ENCODE measurements at regions not wholly inside any gene's neighbourhood (a gene's known extent, or its start where the extent isn't known, plus 50 kb on each side); places are given as distances from the start of the nearest gene placed in this dataset.

DNA sequence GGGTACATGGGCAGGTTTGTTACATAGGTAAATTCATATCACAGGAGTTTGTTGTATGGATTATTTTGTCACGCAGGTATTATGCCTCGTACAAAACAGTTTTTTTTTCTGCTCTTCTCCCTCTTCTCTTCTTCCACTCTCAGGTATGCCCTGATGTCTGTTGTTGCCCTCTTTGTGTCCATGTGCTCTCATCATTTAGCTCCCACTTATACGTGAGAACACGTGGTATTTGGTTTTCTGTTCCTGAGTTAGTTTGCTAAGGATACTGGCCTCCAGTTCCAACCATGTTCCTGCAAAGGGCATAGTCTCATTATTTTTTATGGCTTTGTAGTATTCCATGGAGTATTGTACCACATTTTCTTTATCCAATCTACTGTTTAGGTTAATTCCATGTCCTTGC is 65.7 kb downstream of the UNC5CL start:
- no peak for DNase-seq (ENCODE audit: low read depth in 3 of 3, low spot score in 1 of 3)

DNA sequence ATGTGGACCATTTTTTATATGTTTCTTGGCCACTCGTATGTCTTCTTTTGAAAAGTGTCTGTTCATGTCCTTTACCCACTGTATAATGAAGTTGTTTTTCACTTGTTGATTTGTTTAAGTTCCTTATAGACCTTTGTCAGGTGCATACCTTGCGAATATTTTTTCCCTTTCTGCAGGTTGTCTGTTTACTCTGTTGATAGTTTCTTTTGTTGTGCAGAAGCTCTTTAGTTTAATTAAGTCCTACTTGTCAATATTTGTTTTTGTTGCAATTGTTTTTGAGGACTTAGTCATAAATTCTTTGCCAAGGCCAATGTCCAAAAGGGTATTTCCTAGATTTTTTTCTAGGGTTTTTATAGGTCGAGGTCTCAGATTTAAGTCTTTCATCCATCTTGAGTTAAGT is 66.2 kb downstream of the UNC5CL start:
- DNase-seq (ENCODE audit: low read depth in 3 of 3, low spot score in 1 of 3) = no peak

DNA sequence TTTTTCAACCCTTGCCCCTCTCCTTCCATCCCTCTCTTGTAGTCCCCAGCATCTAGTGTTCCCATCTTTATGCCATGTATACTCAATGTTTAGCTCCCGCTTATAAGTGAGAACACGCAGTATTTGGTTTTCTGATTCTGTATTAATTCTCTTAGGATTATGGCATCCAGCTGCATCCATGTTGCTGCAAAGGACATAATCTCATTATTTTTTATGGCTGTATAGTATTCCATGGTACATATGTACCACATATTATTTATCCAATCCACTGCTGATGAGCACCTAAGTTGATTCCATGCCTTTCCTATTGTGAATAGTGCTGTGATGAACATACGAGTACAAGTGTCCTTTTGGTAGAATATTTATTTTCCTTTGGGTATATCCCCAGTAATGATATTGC is 66.8 kb downstream of the UNC5CL start:
- DNase-seq (ENCODE audit: low read depth in 3 of 3, low spot score in 1 of 3) = no peak

DNA sequence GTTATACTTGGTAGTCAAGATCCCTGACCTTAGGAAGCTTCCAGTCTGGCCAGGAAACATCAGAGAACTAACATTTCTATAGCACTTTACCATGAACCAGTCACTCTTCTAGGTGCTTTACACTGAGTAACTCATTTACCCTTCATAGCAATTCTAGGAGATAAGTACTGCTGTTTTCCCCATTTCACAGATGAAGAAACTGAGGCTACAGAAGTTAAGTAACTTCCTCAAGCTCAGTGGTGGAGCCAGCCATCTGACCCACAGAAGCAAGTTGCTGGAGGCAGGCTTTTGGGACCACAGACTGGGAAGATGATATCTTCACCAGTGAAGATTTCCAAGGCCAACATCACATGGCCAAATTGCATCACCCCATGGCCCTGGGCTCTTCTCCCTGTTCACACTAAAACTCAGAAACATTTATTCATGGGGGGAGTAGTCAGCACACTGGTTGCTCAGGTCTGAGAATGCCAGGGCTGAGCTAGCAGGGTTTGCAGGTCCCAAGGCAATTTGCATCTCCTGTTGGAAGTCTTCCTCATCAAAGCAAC is 70.3 kb downstream of the UNC5CL start:
- no peak for DNase-seq (ENCODE audit: low read depth in 3 of 3, low spot score in 1 of 3)

DNA sequence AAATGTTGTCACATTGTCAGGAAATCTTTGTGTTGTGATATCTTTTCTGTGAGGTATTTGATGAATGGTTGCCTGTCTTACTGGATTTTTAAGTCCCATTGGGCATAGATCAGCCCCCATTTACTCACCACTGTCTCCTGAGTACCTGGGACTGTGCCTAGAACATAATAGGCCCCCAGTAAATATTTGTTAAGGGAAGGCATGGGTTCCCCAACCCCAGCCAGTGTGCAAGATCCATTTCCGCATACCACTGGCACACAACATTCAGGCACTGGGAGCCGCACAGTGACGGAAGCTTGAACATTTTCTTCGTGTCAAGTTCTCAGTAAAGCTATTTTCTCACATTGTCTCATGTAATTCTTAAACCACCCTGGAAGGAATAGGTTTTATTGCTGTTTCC is 72.2 kb downstream of the UNC5CL start:
- no peak for DNase-seq (ENCODE audit: low read depth in 3 of 3, low spot score in 1 of 3)

DNA sequence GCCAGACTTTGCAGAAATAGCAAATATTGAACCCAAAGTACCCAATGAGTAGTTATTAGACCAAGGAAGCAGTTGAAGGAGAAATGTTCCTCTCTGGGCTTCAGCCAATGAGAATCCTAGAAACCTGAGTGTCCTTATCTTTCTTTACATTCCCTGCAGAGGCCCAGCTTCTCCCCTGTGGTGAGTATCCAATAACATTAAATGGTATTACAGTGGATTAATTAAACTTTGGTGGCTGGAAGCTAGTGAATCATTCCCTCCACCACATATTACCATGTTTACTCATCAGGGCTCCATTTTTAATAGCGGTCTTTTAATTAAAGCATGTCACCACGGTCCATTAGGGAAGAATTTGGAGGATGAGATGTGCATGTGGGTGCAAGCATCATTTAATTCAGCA is 74.0 kb downstream of the UNC5CL start:
- no peak for DNase-seq (ENCODE audit: low read depth in 3 of 3, low spot score in 1 of 3)

DNA sequence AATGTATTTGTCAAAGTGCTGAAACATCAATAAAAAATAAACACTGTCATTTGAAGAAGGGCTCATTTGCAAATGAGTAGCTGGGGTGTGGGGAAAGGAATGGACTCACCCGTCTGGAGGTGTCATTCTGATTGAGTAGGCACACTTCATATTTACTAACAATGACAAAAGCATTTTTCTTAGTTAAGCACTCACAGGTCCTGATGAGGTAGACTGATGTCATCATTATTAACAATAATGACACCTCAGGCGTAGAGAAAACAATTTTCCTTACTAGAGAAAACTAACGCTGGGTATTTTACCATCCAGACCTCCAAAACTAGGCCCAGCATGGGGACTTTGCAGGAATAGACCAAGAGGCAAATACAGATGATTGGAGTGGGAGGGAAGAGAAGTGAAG is 76.0 kb downstream of the UNC5CL start:
- DNase-seq (ENCODE audit: low read depth in 3 of 3, low spot score in 1 of 3) = no peak

DNA sequence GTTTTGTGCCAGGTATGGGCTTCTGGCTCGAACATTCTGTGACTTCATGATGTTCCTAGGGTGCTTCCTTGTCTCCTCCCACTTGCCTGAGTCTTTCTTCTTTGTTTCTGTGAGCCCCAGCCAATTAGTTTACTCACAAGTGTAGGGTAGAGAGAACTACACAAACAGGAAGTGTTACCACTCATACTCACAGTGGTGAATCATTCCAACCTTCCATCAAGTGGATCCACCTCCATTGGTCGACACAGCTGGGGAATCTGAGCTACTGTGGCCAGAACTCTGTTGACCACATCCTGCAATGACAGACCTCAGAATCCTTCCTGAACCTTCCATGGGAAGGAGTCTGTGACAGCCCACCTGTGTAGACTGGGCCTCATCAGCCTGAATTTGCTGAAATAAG is 76.8 kb downstream of the UNC5CL start:
- no peak for DNase-seq (ENCODE audit: low read depth in 3 of 3, low spot score in 1 of 3)

DNA sequence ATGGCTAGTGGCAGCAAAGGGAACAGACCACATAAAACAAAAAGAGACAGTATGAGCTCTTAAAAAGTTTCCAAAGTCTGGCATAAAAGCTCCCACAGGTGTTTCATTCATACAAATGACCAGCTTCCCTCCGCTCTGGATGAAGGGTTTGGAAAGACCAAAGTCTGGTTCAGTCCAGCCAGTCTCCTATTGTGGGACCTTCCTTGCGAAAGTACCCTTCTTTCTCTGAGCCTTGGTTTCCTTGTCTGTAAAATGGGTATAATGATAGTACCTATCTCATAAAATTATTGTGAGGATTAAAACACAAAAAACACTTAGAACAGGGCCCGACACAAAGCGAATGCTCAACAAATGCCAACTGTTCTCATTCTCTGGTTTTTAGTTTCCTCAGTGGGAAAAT is 77.2 kb downstream of the UNC5CL start:
- no peak for DNase-seq (ENCODE audit: low read depth in 3 of 3, low spot score in 1 of 3)

DNA sequence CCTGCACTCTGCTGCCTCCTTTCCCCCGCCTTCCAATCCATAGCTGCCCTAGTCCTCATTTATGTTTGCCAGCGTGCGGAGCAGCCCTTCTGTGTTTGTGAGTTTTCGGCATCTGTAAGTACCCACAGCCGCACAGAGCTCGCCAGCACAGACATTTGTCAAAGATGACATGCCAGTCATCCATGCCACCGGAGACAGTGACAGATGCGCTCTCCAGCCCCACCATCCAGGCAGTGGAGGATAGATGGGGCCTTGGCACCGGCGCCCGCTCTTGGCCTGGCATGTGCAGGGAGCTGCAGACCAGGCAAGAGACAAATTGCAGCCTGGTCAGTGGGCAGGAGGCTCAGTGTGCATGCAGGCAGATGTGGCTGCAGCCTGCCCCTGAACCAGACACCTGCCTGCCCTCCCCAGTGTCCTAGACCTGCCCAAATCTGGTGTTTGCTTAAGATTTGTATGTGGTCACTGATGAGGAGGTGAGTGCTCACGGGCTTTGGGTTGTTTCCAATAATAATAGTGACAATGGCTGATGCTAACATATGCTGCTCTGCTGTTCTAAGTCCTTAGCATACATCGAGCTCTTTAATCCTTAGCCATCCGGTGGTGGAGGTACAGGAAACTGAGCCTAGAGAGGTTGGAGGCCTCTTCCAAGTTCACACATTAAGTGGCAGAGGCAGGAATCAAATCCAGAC is 78.1 kb downstream of the UNC5CL start:
- DNase-seq (ENCODE audit: low read depth in 3 of 3, low spot score in 1 of 3) = no peak

DNA sequence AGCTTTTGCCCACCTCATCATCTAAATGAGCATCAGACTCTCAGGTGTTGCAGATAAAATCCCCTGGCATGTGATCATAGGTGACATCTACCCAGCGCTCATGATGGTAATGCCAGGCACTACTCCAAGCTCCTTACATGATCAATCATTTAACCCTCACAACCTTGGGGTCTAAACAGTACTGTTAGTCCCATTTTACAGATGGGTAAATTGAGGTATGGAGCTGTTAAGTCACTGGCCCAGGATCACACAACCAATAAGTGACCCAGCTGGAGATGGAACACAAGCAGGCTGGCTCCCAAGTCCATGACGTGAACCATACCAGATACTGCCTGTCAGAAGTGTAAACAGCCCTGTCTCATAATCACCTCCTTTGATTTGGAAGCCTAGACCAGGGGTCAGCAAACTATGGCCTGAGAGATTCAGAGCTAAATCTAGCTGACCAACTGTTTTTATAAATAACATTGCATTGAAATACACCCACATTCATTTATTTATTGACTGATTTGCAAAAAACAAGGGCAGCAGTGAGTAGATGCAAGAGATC is 79.2 kb downstream of the UNC5CL start:
- no peak for DNase-seq (ENCODE audit: low read depth in 3 of 3, low spot score in 1 of 3)

DNA sequence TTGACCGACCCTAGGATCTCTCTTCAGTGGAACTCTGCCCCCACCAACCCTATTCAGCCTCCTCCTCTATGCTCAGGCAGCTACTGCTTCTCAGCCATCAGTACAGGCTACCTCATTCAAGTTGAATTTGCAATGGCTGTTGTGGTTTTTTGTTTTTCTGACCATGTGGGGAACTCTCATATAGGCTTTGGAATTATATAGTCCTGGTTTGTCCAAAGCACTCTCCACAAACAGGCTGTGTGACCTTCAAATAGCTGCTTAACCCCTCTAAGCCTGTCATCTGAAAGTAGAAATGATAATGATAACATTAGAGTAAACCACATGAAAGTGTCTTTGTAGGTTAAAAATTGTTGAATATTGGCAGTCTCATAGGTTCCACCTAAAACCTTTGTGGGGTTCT is 80.3 kb downstream of the UNC5CL start:
- no peak for DNase-seq (ENCODE audit: low read depth in 3 of 3, low spot score in 1 of 3)

DNA sequence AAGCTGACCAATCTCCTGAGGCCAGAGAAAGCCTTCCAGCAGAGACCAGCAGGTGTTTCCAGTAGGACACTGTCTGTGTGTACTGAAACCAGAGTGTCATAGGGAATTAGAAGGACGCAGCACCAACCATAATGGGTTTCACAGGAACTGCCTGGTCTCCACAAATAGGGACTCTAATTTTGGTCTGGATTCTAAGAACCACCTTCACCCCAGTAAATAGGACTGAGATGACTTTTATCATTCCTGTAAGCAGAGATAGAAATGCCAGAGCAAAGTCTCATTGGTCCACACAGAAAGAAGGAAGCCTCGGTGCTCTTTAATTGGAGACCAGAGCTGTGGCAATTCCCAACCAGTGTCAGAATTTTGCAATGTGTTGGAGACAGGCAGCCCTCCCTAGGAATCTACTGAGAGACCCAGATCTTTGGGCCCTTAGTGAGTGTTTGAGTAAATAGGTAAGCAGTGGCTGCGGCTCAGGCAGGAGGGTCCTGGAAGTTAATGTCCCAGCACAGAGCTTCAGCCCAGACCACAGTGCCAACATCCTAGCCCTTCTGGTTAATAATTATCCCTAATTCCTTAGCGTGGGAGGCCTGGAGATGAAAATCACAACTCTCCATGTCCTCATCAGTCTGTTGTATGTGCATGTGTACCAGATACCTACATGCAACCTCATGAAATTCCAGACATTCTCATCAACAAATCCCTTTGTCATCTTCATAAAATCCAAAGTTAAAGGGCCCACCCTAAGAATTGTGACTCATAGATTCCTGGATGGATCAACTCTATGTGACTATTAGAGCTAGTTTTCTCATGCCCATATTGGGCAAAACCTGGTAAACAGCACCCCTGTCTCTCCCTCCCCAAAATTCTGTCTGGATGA is 81.2 kb downstream of the UNC5CL start:
- DNase-seq (ENCODE audit: low read depth in 3 of 3, low spot score in 1 of 3) = no peak

DNA sequence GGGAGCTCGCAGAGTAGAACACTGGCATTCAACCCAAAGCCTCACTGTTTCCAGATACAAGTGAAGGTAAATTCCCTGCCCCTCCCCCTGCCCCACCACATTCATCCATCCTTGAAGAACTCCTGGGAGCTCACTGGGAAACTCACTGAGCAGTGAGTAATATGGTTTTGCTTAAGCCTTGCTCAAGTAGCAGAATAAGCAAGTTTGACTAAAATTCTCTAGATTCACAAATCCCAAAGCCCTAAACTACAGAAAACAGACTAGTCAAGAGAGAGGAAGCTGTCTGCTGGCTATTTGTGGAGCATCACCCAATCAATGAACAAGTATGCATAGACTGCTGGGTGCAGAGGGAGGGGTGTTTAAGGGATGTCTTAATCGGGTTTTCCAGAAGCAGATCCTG is 82.1 kb downstream of the UNC5CL start:
- no peak for DNase-seq (ENCODE audit: low read depth in 3 of 3, low spot score in 1 of 3)

DNA sequence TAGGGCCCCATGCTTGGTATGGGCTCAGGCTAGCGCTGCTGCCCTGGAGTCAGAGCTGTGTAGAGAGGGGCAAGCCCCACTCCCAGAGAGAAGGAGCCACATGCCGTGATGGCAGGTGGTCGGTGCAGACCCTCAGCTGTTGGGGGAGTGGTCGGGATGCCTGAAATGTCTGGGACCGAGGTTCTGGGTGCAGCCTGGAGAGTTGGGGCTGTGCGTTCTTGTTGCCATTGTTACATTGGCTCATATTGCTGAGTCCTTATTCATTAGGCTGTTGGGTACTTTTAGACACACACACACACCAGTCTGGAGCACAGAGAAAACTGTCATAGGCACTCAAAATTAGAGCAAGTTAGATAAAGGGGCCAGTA is 83.9 kb downstream of the UNC5CL start:
- DNase-seq (ENCODE audit: low read depth in 3 of 3, low spot score in 1 of 3) = no peak

DNA sequence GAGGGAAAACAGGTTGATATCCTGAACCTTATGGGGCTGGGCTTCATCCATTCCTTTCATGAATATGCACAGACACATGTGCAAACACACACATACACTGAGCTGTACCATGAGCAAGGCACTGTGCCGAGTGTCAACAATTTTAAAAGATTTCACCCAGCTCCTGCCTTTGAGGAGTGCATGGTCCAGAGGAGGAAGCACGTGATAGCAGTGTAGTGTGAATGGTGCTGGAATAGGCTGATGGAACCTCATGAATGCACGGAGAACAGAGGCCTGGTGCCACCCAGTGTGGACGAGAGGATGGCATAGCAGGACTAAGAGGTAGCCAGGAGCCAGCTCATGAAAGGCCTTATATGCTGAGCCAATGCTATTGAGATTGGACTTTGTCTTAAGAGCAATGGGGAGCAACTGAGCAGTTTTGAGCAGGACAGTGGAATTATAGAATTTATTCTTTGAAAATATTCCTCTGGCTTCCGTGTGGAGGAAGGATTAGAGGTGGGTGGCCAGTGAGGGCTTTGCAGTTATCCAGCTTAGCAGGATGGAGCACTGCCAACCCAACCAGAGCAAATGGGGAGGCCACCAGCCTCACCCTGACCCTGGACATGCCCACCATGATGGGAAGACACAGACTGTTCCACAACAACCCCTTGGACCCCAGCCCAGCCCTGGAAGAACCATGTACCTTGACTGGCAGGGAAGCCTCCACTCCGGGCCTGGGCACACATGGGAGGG is 84.4 kb downstream of the UNC5CL start:
- DNase-seq (ENCODE audit: low read depth in 3 of 3, low spot score in 1 of 3) = no peak

DNA sequence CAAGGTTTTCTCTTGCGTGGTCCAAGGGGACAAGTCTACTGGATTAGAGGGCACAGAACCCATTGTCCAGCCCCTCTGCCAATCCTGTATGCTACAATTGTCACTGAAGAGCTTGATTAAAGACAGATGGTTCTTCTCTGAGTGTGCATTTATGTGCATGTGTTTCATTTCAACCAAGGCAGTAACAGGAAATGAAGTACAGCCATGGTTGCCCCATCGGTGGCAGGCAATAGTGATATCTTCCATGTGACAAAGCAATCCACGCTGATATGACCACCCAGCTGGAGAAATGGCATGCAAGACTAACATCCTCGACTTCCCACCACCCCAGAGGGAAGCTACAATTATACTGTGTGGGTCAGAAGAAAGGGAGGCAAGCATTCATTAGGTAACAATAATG is 85.5 kb downstream of the UNC5CL start:
- no peak for DNase-seq (ENCODE audit: low read depth in 3 of 3, low spot score in 1 of 3)

DNA sequence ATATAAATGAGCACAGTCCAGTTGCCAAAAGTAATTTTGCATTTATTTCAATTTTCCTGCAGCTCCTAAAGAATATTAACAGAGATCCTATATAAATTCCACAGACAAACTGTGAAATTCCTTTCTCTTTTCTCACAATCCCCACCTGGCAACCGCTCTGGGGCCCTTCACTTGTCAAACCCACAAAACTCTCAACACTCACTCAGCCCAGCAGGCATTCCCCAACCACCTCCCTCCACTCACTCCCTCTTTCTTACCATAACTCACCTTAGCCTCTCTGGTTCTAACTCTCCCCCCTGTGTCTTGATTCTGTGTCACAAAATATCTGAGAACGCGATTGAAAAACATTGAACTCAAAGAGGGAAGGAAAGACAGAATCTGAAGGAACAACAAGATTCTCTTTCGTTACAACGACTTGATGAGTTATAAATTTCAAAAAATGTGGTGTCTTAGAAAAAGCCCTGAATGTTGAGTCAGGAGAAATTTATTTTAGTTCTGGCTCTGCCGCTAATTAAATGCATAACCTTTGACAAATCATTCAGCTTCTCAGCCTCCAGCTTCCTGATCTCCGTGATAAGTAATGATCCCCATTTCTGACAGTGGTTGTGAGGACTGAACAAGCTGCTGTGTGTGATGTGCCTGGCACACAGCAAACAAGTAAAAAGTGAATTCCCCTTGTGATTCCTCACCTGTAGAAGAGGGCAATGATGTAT is 87.9 kb downstream of the UNC5CL start:
- DNase-seq (ENCODE audit: low read depth in 3 of 3, low spot score in 1 of 3) = no peak

DNA sequence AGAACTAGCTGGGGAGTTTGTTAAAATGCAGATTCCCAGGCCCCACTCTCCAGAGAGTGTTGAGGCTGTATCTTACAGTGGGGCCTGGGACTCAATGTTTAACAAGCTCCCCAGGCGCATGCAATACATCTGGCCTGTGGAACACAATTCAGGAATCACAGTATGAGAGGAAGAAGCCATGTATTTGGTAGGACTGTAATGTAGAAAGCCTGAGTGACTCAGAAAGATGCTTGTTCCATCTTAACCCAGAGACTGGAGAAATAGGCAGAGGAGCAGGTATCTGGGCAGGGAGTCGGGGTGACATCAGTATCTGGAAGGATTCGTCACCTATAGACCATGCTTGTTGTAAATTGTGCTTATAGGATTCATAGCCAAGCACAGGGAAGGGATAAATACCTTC is 90.5 kb downstream of the UNC5CL start:
- no peak for DNase-seq (ENCODE audit: low read depth in 3 of 3, low spot score in 1 of 3)

DNA sequence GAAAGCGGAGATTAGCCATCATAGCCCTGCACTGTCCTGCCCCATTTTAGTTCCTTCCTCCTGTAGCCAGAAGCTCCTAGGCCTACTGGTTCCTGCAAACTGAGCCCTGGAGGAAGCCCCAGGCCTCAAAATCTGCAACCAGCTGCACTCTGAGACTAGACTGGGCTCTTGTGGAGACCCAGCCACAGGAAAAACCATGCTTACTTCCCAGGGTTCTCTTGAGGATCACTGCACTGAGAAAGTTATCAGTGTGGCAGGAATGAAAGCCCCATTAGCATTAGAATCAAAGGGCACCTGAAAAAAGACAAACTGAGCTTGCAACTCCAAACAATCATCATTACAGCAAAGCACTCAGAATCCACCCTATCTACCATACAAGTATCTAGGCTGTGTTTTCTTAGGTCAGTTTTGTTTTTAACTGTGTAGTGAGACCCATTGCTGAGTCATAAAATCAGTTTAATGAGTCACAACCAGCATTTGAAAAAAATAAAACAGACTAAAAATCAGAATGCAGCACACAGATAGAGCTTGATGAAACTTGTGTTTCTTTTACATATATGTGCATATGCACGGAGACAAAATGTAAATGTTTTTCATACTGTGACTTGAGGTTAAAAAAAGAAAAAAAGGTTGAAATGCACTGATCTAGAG is 91.0 kb downstream of the UNC5CL start:
- no peak for DNase-seq (ENCODE audit: low read depth in 3 of 3, low spot score in 1 of 3)

Data from stimulated activated CD4-positive, alpha-beta T cell treated with anti-CD3 and anti-CD28 coated beads, TNF-alpha, amount 100 ng/mL, for 1 hour (primary cell).